GM19395 (cell line): ENCODE measurements at regions not wholly inside any gene's neighbourhood (a gene's known extent, or its start where the extent isn't known, plus 50 kb on each side); places are given as distances from the start of the nearest gene placed in this dataset.

Experiments used
- ATAC-seq: cut with Tn5 transposase; IDR thresholded peaks from one replicate; pipeline ENCODE4 v1.9.1; 2021; ENCODE audit warnings: mild to moderate bottlenecking, moderate library complexity; ENCODE audit not compliant: unreplicated experiment

- ATAC-seq: no peak
These were observed 92.5 kb downstream of the KLF6 start for GRCh38 chr10:3692387-3692999.

GRCh38 chr10:3691482-3691881, 93.5 kb downstream of the KLF6 start:
- no peak for ATAC-seq

GRCh38 chr10:3689871-3690510, 95.0 kb downstream of the KLF6 start:
- no peak for ATAC-seq

GRCh38 chr10:3687510-3688081, 97.4 kb downstream of the KLF6 start:
- no peak for ATAC-seq

GRCh38 chr10:3685384-3685783, 99.6 kb downstream of the KLF6 start:
- no peak for ATAC-seq

GRCh38 chr10:3684891-3685290, 100.1 kb downstream of the KLF6 start:
- ATAC-seq: no peak

- no peak for ATAC-seq
These were observed 101.4 kb downstream of the KLF6 start for GRCh38 chr10:3683560-3683959.

- ATAC-seq: no peak
These were observed 102.3 kb downstream of the KLF6 start for GRCh38 chr10:3682745-3683144.

- no peak for ATAC-seq
These were observed 103.1 kb downstream of the KLF6 start for GRCh38 chr10:3681642-3682554.

GRCh38 chr10:3679950-3680629, 104.9 kb downstream of the KLF6 start:
- ATAC-seq: no peak

- no peak for ATAC-seq
These were observed 106.3 kb downstream of the KLF6 start for GRCh38 chr10:3678629-3679227.

GRCh38 chr10:3676564-3676963, 108.4 kb downstream of the KLF6 start:
- no peak for ATAC-seq

GRCh38 chr10:3672220-3672619, 112.8 kb downstream of the KLF6 start:
- ATAC-seq: no peak

GRCh38 chr10:3671386-3671955, 113.5 kb downstream of the KLF6 start:
- ATAC-seq: no peak

- ATAC-seq: no peak
These were observed 116.1 kb downstream of the KLF6 start for GRCh38 chr10:3668966-3669330.

GRCh38 chr10:3668276-3668965, 116.6 kb downstream of the KLF6 start:
- ATAC-seq: peak; percentile 57

- ATAC-seq: no peak
These were observed 118.3 kb downstream of the KLF6 start for GRCh38 chr10:3666525-3667302.

- ATAC-seq: no peak
These were observed 119.6 kb downstream of the KLF6 start for GRCh38 chr10:3665316-3665908.

GRCh38 chr10:3662775-3663174, 122.2 kb downstream of the KLF6 start:
- ATAC-seq: no peak
